Left renal pelvis (tissue), 4 donors: ENCODE measurements at regions not wholly inside any gene's neighbourhood (a gene's known extent, or its start where the extent isn't known, plus 50 kb on each side); places are given as distances from the start of the nearest gene placed in this dataset.

Experiments
- DNase-seq, 4 donors: peaks; one replicate each; pipeline ENCODE4 v3.0.0-alpha.2; 2013; ENCODE audit warnings: low read depth in 4 of 4, low spot score in 3 of 4

DNA sequence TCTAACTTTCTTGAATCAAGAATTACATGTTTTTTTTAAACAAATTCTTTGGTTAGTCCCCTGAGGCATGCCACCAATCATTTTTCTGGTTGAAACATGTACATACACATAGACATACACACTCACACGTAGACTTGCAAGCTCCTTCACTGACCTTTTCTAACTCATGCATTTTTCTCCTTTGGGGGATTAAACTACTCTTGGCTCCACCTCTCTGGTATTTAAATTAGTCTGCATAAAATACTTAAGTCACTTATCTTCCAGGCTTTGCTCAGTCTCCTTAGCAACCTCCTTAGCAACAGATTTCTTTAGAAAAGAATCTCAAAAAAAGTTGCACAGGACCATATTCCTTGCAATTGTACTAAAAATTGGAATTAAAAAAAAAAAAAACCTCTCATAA, 440.9 kb upstream of the LRRC7 start:
- DNase-seq = peak in 1 of 4 donors; percentile 1

- DNase-seq = no peak
These were observed 439.5 kb upstream of the LRRC7 start for GRCh38 chr1:69128204-69128603.

DNA sequence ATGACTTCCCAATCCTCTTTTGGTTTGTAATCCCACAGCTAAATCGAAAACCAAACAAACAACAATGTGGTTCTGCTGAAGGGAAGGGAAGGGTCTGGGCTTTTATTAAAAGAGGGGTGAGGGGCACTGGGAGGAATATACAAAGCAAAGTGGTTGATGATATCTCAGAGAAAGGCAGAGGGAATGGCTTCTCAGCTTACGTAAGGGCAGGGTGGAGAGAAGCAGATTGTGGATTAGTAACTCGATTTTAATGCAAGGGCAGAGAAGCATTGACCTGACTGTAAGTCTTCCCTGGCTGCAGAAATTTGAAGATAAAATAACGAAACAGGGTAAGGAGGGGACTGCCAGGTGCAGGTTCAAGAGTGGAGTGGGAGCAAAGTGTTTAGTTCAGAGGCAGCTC, 438.2 kb upstream of the LRRC7 start:
- DNase-seq = no peak

DNA sequence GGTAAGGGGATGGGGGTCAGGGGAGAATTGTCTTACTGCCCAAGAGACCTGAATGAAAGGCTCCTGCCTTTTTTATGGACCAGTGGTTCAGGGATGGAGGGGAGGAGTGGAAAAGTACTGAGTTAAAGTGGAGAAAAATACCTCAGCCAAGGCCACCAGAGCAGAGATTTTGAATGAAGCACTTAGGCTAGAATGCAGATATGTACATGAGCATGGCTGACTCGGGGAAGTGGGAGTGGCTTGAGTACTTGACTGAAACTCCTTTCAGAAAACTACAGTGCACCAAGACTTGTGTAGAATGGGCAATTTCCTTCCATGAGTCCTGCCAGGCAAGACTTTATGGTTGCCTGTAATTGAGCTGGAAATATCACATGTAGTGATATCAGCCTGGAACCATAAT, 429.6 kb upstream of the LRRC7 start:
- DNase-seq = no peak

DNA sequence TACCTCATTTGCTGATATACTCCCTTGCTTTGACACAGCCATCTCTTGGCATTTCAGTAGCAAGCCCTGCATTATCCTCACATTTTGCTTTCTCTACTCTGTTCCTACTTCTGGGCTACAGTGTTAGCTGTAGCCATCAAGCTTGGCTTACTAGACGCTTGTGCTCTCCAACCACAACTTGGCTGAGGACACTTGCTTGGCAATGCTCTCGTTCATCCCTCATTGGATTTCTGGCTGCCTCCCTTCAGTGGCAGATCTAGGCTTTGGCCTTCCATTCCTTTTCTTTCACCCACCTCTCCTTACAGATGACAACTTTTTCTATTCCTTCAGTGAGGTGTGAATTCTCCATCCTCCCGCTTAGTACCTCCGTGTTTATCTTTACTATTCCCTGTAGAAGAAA, 428.7 kb upstream of the LRRC7 start:
- no peak for DNase-seq

DNA sequence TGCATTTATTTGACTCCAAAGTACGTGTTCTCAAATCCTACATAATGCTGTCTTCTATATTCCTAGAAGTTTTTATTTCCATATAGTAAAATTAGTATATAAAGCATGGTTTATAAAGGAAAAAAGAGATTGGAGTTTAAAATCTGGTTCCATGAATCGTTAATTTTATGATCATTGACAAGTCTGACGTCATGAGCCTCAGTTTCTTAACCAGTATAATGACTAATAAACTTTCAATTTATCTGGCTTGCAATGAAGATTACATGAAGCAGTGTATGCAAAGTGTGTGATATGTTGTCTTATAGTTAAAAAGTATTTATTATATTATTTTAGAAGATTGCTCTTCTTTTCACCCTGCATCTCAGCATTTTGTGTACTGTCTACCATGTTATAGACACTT, 421.4 kb upstream of the LRRC7 start:
- no peak for DNase-seq

DNA sequence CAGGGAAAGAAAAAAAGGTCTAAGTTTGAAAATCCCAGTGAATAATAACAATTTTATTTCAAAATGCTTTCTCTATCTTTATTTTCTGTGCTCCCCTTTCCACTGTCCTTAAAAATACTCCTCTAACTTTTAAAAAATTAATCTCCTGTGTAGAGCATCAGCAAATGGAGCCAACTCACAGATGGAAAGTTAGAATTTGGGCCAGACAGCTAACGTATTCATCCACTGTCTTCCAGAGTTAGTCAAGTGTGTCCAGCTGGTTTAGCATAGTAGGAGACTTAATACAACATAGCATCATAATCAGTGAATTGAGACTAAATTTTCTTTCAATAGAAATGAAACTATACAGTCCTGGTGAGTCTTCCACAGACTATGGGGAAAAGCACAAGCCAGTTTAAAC, 419.0 kb upstream of the LRRC7 start:
- DNase-seq = no peak

DNA sequence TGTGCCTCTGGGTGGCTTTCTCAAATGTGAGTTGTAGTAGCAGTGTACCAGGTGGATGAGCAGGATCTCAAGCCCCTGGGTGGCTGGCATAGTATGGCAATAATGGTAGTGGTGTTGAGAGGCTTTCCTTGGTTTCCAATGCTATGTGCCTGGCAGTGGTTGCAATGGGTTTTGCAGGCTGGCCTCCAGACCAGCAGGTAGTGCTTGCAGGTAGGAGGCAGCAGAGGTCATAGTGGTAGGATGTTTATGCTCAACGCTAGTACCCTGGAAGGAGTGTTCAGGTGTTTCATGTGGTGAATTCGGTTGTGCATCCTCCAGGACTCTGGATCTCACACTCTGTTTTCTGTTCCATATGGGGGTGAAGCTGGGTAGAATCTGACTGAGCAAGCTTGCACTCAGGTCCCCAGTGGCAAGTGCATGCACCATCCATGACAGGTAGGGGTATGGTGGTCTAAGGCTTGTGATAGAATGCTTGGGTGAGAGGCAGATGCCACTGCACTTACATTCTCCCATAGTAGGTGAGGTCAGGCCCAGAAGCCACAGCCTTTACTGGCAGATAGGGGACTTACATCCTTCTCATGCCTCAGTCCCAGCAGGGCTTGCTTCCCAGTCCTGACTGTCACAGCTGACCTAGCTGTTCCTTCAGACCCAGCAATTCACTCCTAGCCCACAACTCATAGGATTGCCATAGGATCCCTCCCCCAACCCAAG, 410.5 kb upstream of the LRRC7 start:
- no peak for DNase-seq

DNA sequence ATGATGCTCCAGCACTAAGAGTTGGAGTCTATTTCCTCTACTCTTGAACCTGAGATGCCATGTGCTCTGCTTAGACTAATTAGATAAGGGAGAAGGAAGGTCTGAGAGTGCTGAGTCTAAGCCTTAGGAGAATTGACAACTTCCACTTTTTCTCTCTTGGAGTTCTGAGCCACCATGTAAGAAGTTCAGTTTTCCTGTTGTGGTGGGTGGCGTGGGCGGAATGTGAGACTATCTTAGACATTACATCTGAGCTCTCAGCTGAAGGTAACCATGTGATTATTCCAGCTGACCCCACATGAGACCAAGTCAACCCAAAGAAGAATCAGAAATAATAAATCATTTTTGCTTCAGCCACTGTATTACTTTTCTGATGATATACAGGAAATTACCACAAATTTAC, 404.5 kb upstream of the LRRC7 start:
- no peak for DNase-seq

GRCh38 chr1:69163779-69164178, 403.9 kb upstream of the LRRC7 start:
- no peak for DNase-seq

DNA sequence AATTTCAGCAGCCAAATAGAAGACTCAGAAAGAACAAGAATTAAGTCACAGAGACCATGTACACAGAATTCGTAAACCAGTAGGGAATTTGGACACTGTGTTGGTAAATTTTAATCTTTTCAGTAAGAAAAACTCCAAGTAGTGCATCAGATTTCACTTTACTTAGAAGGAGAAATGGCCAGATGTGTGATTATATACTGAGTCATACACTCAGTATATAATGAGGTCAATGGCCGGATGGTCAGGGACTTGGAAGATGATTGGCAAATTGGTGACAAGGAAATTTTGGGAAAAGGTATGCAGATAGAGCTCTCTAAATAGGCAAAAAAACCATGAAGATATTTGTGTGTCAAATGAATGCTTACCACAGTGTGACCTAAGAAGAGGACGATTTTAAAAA, 399.8 kb upstream of the LRRC7 start:
- DNase-seq = no peak

DNA sequence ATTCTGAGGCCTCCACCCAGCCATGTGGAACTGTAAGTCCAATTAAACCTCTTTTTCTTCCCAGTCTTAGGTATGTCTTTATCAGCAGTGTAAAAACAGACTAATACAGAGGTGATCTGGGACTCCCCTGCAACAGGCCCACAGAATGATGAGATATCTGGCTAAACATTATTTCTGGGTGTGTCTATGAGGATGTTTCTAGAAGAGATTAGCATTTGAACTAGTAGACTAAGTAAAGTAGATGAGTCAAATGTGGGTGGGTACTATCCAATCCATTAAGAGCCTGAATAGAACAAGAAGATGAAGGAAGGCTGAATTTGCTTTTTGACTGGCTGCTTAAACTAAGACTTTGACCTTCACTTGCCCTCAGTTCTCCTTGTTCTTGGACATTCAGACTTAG, 396.5 kb upstream of the LRRC7 start:
- DNase-seq = no peak

GRCh38 chr1:69172003-69173000, 395.4 kb upstream of the LRRC7 start:
- DNase-seq = no peak

DNA sequence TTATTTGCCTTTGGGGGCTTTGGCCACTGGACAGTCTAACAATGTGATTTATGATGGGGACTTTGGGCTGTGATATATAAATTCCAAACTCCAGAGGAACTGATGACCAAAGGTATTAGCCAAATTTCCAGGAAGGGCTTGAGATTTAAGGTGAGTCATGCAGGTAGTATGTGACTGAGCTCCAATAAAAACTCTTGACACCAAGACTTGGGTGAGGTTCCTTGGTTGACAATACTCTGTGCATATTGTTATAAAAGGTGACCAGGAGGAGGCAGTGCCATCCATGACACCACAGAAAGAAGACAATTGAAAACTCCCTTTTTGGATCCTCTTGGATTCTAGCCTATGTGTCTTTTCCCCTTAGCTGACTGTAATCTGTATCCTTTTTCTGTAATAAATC, 392.7 kb upstream of the LRRC7 start:
- no peak for DNase-seq

DNA sequence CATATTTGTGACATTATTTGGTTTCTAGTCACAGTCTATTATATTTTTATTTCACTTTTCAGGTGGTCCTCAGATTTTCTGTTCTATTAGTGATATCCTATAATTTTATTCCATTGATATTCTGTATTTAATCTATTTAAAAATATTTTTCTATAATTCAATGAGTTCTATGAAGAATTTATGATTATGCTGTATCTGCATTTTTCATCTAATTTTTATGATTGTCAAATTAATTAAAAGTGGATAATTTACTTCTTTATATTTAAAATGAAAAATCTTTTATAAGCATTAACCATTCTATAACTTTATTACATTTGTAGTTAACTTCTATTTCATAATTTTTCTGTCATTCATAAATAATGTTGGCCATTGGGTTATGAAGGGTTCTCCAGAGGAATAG, 387.4 kb upstream of the LRRC7 start:
- DNase-seq = no peak

DNA sequence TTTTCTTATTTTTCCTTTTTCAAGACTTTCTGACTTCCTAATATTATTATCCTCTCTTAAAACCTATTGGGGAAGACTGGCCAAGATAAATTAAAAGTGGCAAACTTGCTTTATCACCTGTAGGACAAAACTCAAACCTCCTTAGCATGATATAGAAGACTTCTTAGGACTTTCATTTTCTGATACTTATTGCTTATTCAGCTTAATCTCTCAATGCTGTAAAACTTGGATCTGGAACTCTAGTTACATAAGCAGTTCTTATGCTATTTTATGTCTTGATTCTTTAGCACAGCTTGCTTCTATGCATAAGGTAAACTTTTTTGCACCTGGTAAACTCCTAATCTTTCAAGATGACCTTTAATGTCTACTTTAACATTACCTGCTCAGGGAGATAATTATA, 382.3 kb upstream of the LRRC7 start:
- DNase-seq = no peak

DNA sequence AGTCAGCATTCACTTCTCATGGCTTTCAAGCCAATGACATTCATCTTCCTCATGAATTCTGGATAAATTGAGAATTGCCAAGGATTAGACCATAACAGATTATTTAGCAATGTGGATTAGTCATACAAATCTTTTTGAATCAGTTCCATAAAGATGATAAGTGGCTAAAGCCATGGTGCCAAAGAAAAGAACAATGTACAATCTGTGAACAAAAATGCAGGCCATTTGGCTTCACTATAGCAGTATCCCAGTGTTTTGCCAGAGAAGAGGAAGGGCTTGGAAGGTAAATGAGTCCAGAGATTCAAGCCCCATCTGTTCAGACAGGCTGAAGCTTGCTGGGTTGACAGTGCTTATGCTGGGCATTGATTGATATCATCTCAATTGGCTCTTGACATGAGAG, 376.4 kb upstream of the LRRC7 start:
- no peak for DNase-seq

DNA sequence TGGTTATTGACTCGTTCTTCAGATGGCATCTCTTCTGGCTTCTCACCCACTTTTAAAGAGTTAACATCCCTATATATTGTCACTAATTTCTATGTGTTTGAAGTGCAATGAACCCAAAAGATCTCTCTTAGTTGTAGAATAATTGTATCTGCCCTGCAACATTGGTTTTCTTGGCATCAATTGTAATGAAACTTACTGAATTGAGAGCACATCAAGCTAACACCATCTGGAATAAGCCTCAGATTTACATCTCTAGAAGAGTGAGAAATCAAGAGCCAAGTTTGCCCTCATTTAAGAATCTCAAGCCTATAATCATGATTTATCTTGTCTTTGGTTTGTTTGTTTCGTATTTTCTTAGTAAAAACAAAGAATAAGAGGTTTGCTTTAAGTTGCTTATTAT, 372.6 kb upstream of the LRRC7 start:
- DNase-seq = no peak

- no peak for DNase-seq
These were observed 371.7 kb upstream of the LRRC7 start for GRCh38 chr1:69196071-69196470.

GRCh38 chr1:69197816-69198215, 369.9 kb upstream of the LRRC7 start:
- DNase-seq = no peak

DNA sequence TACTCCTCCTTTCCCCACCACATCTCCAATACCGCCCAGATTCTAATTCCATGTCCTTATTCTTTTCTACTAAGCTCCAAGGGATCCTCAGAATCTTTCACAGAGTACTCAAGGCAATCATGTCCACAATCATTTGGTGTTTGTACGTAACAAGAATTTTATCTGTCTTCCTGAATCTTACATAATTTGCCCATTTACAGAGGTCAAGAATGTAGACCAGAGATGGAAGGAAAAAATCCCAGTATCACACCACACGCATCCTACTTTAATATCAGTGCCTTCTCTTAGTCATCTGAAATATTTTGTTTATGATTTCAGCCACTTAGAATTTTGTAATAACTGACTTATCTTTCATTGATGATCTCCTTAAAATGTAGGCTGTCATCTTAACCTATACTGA, 366.0 kb upstream of the LRRC7 start:
- DNase-seq = no peak

- DNase-seq = no peak
These were observed 364.6 kb upstream of the LRRC7 start for GRCh38 chr1:69203166-69203565.
